ENCODE measurements at regions not wholly inside any gene's neighbourhood (a gene's known extent, or its start where the extent isn't known, plus 50 kb on each side); places are given as distances from the start of the nearest gene placed in this dataset.

- DNase-seq (ENCODE audit: insufficient read length, low spot score) (no peak), FAIRE-seq (no peak)
- TF ChIP-seq POLR2A (IDR thresholded peaks at IDR 0.05; ENCODE audit: low read depth, low read length) = no peak
These were observed 76.8 kb upstream of the GATA2 start for GRCh38 chr3:128569756-128570155.

- TF ChIP-seq POLR2A (IDR thresholded peaks at IDR 0.05; ENCODE audit: low read depth, low read length) = no peak
- FAIRE-seq = no peak
- no peak for DNase-seq (ENCODE audit: insufficient read length, low spot score)
These were observed 75.8 kb upstream of the GATA2 start for GRCh38 chr3:128568602-128569490.

DNA sequence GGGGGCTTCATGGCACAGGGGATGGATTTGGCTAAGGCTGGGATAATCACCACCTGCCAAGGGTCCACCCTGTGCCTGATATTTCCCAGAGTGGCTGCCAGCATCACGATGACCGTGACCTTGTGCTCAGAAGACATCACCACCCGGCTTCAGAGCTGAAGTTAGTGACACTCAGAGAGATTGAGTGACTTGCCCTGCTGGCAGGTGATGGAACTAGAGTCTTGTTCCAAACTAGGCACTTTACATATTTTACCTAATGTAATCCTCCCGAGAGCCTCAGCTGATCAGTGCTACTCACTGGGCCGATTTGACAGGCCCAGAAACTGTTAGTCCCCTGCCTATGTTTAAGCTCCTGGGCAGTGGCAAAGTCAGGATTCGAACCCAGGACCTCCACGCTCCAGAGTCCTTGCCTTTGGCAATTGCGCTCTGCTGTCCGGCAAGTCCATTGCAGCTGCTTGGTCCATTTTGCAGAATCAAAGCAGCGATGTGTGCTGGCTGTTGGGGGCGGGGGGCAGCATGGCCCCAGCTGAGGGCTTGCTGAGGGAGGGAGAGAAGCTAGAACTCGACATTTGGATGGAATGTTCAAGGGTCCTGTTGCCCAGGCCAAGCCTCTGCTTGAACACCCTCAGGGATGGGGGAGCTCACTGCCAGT lies 74.8 kb upstream of the GATA2 start:
- no peak for FAIRE-seq
- no peak for TF ChIP-seq POLR2A (IDR thresholded peaks at IDR 0.05; ENCODE audit: low read depth, low read length)
- no peak for DNase-seq (ENCODE audit: insufficient read length, low spot score)

DNA sequence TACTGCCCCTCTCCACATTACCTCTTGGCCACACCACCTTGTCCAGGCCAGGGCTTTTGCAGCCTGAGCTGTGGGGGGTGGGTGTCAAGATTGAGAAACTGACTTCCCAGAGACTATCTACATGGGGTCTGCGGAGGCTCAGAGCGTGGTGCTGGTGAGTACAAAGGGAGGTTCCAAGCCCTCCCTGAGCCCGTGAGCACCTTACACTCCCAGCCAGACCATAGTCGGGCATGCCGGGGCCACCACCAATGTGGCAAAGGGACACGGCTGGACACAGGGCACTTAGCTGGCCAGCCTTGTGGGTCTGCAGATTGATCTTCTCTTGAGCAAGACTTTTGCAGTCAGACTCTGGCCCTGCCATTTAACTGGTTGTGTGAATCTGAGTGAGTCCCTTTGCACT lies 74.1 kb upstream of the GATA2 start:
- FAIRE-seq = no peak
- TF ChIP-seq POLR2A (IDR thresholded peaks at IDR 0.05; ENCODE audit: low read depth, low read length) = no peak
- no peak for DNase-seq (ENCODE audit: insufficient read length, low spot score)

DNA sequence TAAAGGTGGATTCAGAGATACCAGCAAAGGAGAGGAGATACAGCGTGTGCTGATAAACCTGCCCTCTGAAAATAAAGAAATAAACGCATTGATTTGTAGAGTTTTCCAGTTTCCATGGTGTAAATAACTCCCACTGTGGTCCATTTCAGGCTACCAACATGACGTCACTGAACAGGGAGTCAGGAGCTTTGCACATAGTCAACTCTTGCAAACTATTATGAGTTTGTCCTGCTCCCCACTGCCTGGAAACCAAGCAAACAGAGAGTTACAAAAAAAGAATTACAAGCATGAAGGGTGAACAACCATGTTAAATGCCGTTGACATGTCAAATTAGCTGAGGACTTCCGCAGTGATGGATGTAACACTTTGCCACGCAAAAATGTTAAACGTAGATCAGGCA lies 70.4 kb upstream of the GATA2 start:
- FAIRE-seq (no peak), DNase-seq (ENCODE audit: insufficient read length, low spot score) (no peak)
- TF ChIP-seq POLR2A (IDR thresholded peaks at IDR 0.05; ENCODE audit: low read depth, low read length) = no peak

DNA sequence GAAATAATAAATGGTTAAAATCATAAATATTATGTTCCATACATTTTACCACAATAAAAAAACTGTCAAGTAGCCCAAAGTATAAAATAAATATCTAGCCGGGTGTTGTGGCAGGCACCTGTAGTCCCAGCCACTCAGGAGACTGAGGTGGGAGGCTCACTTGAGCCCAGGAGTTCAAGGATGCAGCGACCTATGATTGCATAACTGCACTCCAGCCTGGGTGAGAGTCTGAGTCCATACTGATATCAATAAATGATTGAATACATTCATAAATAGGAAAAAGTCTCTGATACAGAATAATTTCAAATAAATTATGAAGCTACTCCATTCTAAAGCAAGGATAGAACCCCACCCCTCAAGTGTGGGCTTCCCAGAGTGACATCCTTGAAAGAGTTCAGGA lies 68.5 kb upstream of the GATA2 start:
- DNase-seq (ENCODE audit: insufficient read length, low spot score) (no peak), FAIRE-seq (no peak)
- no peak for TF ChIP-seq POLR2A (IDR thresholded peaks at IDR 0.05; ENCODE audit: low read depth, low read length)

GRCh38 chr3:128560768-128561167 lies 67.8 kb upstream of the GATA2 start:
- FAIRE-seq = no peak
- no peak for DNase-seq (ENCODE audit: insufficient read length, low spot score)
- TF ChIP-seq POLR2A (IDR thresholded peaks at IDR 0.05; ENCODE audit: low read depth, low read length) = no peak

DNA sequence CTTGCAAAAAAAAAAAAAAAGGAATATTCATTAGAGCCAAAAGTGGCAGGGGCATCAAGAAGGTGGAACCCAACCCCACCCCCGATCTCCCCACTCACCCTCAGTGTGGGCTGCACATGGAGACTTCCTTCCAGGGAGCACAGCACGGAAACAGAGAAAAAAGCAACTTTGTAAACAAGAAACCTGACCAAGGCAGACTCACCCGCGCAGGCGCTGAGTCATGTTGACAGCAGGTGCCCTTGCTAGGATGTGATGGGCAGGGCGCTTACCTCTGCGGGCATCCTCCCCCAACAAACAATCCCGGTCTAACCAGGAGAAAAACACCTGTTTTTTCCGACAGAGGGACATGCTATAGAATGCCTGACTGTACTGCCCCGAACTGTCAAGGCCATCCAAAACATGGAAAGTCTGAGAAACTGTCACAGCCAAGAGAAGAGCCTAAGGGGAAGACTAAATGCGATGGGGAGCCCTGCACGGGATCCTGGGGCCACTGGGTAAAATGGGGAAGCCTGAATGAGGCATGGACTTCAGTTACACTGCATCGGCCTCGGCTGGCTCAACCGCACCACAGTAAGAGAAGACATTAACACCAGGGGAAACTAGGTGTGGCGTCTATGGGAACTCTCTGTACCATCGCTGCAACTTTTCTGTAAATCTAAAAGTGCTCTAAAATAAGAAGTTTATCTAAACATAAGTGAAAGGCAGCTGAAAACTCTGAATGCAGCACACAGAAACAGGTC lies 66.7 kb upstream of the GATA2 start:
- no peak for FAIRE-seq
- no peak for DNase-seq (ENCODE audit: insufficient read length, low spot score)
- TF ChIP-seq POLR2A (IDR thresholded peaks at IDR 0.05; ENCODE audit: low read depth, low read length) = no peak

DNA sequence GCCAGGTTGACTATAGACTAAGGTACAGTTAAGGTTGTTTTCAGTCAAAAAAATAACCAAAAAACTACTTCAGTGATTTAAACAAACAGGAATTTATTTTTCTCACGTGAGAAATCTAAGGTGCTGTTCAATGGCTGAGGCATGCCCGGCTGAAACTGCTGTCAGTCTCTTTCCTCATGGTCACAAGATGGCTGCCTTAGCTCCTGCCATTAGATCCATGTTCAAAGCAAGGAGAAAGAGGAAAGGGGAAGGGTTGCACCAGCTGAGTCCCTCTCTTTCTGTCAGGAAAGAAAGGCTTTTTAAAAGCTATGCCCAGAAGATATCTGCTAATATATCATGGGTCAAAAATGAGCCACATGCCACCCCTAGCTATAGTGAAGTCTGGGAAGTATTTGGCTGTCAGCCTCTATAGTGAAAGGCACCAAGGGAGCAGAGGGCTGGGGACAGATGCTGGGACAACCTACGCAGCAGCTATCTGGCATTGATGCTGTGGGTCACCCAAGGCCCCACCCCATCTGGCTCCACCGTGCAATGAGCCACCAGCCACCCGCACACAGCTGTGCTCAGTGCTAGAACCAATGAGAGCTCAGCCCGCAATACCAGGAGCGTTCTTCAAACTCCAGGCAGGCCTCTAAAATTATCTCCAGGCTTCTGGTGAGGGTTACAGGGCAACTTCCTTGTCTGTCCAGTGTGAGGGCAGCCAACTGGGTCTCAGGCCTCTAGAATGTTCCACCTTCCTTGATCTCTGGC lies 64.7 kb upstream of the GATA2 start:
- no peak for FAIRE-seq
- no peak for DNase-seq (ENCODE audit: insufficient read length, low spot score)
- no peak for TF ChIP-seq POLR2A (IDR thresholded peaks at IDR 0.05; ENCODE audit: low read depth, low read length)

DNA sequence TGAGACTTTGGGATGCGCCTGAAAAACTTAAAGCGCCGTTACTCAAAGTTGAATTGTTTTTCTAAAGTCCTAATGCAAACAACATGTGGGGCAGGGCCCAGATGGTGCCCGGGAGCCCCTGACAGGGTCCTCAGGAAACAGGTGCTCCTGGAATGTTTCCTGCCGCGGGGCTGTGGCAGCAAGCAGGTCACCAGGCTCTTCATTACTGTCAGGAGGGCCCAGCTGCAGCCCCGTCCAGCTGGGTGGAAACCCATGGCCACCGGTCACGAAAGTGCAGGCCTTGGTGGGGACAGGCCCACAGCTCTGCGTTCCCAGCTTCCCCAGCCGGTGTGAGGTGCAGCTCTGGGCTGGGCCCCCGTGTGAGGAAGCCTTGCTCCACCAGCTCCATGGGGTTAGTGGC lies 63.9 kb upstream of the GATA2 start:
- TF ChIP-seq POLR2A (IDR thresholded peaks at IDR 0.05; ENCODE audit: low read depth, low read length) = no peak
- FAIRE-seq (no peak), DNase-seq (ENCODE audit: insufficient read length, low spot score) (no peak)

DNA sequence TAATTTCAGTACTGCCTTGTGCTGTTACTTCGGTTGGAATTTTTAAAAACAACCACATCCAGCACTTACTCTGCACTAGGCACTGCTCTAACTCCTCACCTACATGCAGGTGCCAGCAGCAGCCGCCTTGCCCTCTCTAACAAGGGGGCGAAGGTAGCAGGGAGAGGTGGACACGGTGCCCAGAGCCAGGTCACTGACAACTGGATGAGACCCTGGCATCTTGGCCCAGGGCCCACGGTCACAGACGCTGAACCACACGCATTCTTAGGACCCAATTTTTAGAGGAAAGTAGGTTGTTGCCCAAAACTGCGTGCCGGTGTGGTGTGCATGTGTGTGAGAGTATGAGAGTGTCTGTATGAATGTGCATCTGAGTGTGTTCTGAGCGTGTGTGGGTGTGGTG lies 63.4 kb upstream of the GATA2 start:
- FAIRE-seq (no peak), DNase-seq (ENCODE audit: insufficient read length, low spot score) (no peak)
- TF ChIP-seq POLR2A (IDR thresholded peaks at IDR 0.05; ENCODE audit: low read depth, low read length) = no peak

GRCh38 chr3:128555841-128556240 lies 62.8 kb upstream of the GATA2 start:
- FAIRE-seq (no peak), DNase-seq (ENCODE audit: insufficient read length, low spot score) (no peak)
- no peak for TF ChIP-seq POLR2A (IDR thresholded peaks at IDR 0.05; ENCODE audit: low read depth, low read length)

DNA sequence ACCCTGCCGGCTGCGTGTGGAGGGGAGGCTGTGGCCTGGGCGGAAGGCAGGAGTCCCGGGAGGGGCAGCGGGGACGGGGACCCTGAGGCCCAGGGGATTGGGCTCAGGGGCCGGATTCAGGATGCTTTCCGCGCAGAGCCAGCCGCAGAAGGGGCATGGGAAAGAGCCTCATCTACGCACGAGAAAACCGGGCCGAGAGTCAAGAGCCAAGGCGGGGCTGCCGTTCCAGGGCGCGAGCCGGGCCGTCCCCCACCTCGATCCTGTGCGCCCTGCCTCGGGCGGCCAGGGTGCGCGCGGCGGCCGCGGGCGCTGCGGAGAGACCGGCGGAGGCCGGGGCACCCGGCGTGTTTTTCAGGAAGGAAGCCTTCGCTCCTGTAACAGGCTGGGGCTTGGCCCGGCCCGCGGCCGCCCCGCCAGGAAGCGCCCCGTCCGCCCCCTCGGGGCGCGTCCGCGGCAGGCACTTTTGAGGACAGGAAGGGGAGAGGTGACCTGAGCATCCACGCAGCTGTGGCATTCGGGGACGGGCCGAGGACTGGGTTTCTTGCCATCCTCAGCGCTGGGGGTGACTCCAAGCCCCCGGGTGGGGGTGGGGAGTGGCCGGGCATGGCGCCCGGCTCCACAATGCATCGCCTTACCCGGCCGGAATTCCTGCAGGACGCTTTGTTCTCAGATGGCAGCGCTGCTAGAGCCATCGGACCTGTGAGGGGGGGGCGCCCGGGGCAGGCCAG lies 62.3 kb upstream of the GATA2 start:
- DNase-seq (ENCODE audit: insufficient read length, low spot score) (no peak), FAIRE-seq (no peak)
- no peak for TF ChIP-seq POLR2A (IDR thresholded peaks at IDR 0.05; ENCODE audit: low read depth, low read length)
